ENCODE measurements at regions not wholly inside any gene's neighbourhood (a gene's known extent, or its start where the extent isn't known, plus 50 kb on each side); places are given as distances from the start of the nearest gene placed in this dataset.
"Not testable (repeated sequence)": the region's sequence is repeated elsewhere in the genome, so short reads cannot be mapped to it uniquely, and the experiment has no call there.

- DNase-seq (ENCODE audit: low read depth): peak; percentile 91
Observed at GRCh38 chr3:162719684-162720341, 1223.2 kb downstream of the OTOL1 start.

GRCh38 chr3:162721736-162722135 is 1225.1 kb downstream of the OTOL1 start:
- DNase-seq (ENCODE audit: low read depth): no peak

GRCh38 chr3:162722337-162722736 is 1225.7 kb downstream of the OTOL1 start:
- DNase-seq (ENCODE audit: low read depth): no peak

- not testable (repeated sequence) for DNase-seq (ENCODE audit: low read depth)
Observed at GRCh38 chr3:162722796-162723195, 1226.2 kb downstream of the OTOL1 start.

- no peak for DNase-seq (ENCODE audit: low read depth)
Observed at GRCh38 chr3:162729686-162730085, 1233.1 kb downstream of the OTOL1 start.

GRCh38 chr3:162731961-162732360 is 1235.4 kb downstream of the OTOL1 start:
- DNase-seq (ENCODE audit: low read depth): not testable (repeated sequence)

GRCh38 chr3:162738784-162739183 is 1242.2 kb downstream of the OTOL1 start:
- no peak for DNase-seq (ENCODE audit: low read depth)

GRCh38 chr3:162740941-162741596 is 1244.5 kb downstream of the OTOL1 start:
- DNase-seq (ENCODE audit: low read depth): no peak

GRCh38 chr3:162742159-162742717 is 1245.6 kb downstream of the OTOL1 start:
- no peak for DNase-seq (ENCODE audit: low read depth)

GRCh38 chr3:162743091-162743490 is 1246.5 kb downstream of the OTOL1 start:
- DNase-seq (ENCODE audit: low read depth): no peak

GRCh38 chr3:162760789-162761188 is 1264.2 kb downstream of the OTOL1 start:
- no peak for DNase-seq (ENCODE audit: low read depth)

- DNase-seq (ENCODE audit: low read depth): no peak
Observed at GRCh38 chr3:162764051-162764807, 1267.6 kb downstream of the OTOL1 start.

- DNase-seq (ENCODE audit: low read depth): no peak
Observed at GRCh38 chr3:162764808-162765071, 1268.1 kb downstream of the OTOL1 start.

- DNase-seq (ENCODE audit: low read depth): no peak
Observed at GRCh38 chr3:162765524-162765923, 1268.9 kb downstream of the OTOL1 start.

GRCh38 chr3:162769564-162769963 is 1273.0 kb downstream of the OTOL1 start:
- DNase-seq (ENCODE audit: low read depth): no peak

- DNase-seq (ENCODE audit: low read depth): no peak
Observed at GRCh38 chr3:162770551-162770950, 1273.9 kb downstream of the OTOL1 start.

GRCh38 chr3:162774613-162775100 is 1278.0 kb downstream of the OTOL1 start:
- DNase-seq (ENCODE audit: low read depth): no peak

- no peak for DNase-seq (ENCODE audit: low read depth)
Observed at GRCh38 chr3:162776148-162776547, 1279.5 kb downstream of the OTOL1 start.

- no peak for DNase-seq (ENCODE audit: low read depth)
Observed at GRCh38 chr3:162777118-162777517, 1280.5 kb downstream of the OTOL1 start.

GRCh38 chr3:162780313-162780712 is 1283.7 kb downstream of the OTOL1 start:
- no peak for DNase-seq (ENCODE audit: low read depth)

- DNase-seq (ENCODE audit: low read depth): no peak
Observed at GRCh38 chr3:162799910-162800309, 1303.3 kb downstream of the OTOL1 start.

GRCh38 chr3:162802228-162802965 is 1305.8 kb downstream of the OTOL1 start:
- DNase-seq (ENCODE audit: low read depth): no peak

All from HS-27A (cell line).